ENCODE measurements at regions not wholly inside any gene's neighbourhood (a gene's known extent, or its start where the extent isn't known, plus 50 kb on each side); places are given as distances from the start of the nearest gene placed in this dataset.

GRCh38 chr5:166430491-166431319 lies 1860.7 kb upstream of the WWC1 start:
- Mint-ChIP-seq H3K4me3 (no peak overlapping the region), H3K27me3 (no peaks in the 10 kb centered on the region), H3K36me3 (no peaks in the 10 kb centered on the region), H3K4me1 (no peaks in the 10 kb centered on the region), H3K9me3 (peaks cover 27% of the 10 kb centered on the region), H3K27ac (no peak overlapping the region)

GRCh38 chr5:166431456-166431855 lies 1860.0 kb upstream of the WWC1 start:
- Mint-ChIP-seq H3K4me1 (no peaks in the 10 kb centered on the region), H3K36me3 (no peaks in the 10 kb centered on the region), H3K4me3 (no peak overlapping the region), H3K27me3 (no peaks in the 10 kb centered on the region), H3K9me3 (peaks cover 26% of the 10 kb centered on the region), H3K27ac (no peak overlapping the region)

- Mint-ChIP-seq H3K27me3 (no peaks in the 10 kb centered on the region), H3K4me1 (no peaks in the 10 kb centered on the region), H3K27ac (no peak overlapping the region), H3K36me3 (no peaks in the 10 kb centered on the region), H3K4me3 (no peak overlapping the region), H3K9me3 (peaks cover 13% of the 10 kb centered on the region)
Observed at GRCh38 chr5:166433679-166434078, 1857.8 kb upstream of the WWC1 start.

DNA sequence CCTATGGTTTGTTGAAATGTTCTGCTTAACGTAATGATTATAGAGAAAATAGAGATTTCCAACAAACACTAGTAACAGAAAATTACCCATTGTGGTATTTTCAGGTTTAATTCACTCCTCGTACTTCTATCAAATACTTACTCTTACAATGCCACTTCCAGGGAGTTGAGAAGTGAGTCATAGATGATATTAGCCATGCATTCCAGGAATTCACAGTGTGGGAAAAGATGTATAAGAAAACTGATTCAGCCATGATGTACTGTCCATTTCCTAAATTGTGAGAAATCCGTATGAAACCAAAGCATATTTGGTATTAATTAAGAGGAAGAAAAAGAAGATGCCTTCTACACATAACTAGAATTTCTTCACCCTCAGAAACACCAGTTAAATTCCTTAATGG lies 1854.6 kb upstream of the WWC1 start:
- H3K4me1 Mint-ChIP-seq: no peaks in the 10 kb centered on the region
- no peak overlapping the region for H3K27ac Mint-ChIP-seq
- H3K4me3 Mint-ChIP-seq: no peak overlapping the region
- H3K36me3 Mint-ChIP-seq: no peaks in the 10 kb centered on the region
- peaks cover 9% of the 10 kb centered on the region for H3K9me3 Mint-ChIP-seq
- H3K27me3 Mint-ChIP-seq: no peaks in the 10 kb centered on the region

- H3K27ac Mint-ChIP-seq: no peak overlapping the region
- no peaks in the 10 kb centered on the region for H3K36me3 Mint-ChIP-seq
- no peaks in the 10 kb centered on the region for H3K4me1 Mint-ChIP-seq
- H3K4me3 Mint-ChIP-seq: no peak overlapping the region
- no peaks in the 10 kb centered on the region for H3K27me3 Mint-ChIP-seq
- peaks cover 17% of the 10 kb centered on the region for H3K9me3 Mint-ChIP-seq
Observed at GRCh38 chr5:166486348-166486747, 1805.1 kb upstream of the WWC1 start.

DNA sequence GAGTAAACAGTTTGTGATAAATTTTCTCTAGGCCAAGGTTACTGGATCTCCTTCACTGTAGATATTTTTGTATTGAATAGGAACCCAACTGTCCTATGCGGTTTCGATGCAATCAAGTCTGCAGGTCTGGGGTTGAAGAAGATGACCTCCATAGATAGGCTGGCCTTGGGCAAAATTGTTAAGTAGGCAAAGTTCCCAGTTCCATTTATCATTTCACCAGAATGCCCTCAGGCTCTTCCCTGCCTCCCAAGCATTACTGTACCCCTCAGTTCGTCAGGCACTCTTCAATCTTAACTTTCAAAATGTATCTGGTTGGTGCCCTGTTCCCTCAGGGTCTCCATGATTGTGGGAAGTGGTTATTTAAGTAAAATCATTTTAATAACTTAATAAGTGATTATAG lies 1802.9 kb upstream of the WWC1 start:
- Mint-ChIP-seq H3K27ac (no peak overlapping the region), H3K4me1 (no peaks in the 10 kb centered on the region), H3K27me3 (no peaks in the 10 kb centered on the region), H3K36me3 (no peaks in the 10 kb centered on the region), H3K9me3 (peaks cover 16% of the 10 kb centered on the region), H3K4me3 (no peak overlapping the region)

- Mint-ChIP-seq H3K4me3 (no peak overlapping the region), H3K4me1 (no peaks in the 10 kb centered on the region), H3K36me3 (no peaks in the 10 kb centered on the region), H3K27me3 (no peaks in the 10 kb centered on the region), H3K9me3 (peaks cover 7% of the 10 kb centered on the region), H3K27ac (no peak overlapping the region)
Observed at GRCh38 chr5:166493040-166493439, 1798.4 kb upstream of the WWC1 start.

DNA sequence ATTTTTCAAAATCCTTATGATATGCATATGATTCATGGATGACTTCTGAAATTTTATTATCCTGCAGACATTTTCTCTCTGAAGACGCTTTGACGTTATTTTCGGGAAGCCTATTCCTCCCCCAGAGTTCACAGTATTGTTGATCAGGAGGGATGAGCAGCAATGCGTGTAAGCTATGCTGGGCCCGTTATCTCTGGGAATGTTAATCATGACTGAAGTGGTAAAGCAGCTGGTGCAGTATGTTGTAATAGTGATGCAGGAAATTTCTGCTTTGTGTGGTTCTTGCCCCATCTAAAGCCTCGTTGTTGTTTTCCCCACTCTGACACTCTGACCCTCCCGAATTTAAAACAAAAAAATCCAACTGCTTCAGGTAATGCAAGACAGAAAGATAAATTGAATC lies 1797.8 kb upstream of the WWC1 start:
- no peaks in the 10 kb centered on the region for H3K36me3 Mint-ChIP-seq
- no peak overlapping the region for H3K4me3 Mint-ChIP-seq
- no peaks in the 10 kb centered on the region for H3K27me3 Mint-ChIP-seq
- H3K9me3 Mint-ChIP-seq: peaks cover 7% of the 10 kb centered on the region
- H3K27ac Mint-ChIP-seq: no peak overlapping the region
- no peaks in the 10 kb centered on the region for H3K4me1 Mint-ChIP-seq

- Mint-ChIP-seq H3K27ac (no peak overlapping the region), H3K4me1 (no peaks in the 10 kb centered on the region), H3K4me3 (no peak overlapping the region), H3K27me3 (no peaks in the 10 kb centered on the region), H3K36me3 (no peaks in the 10 kb centered on the region), H3K9me3 (no peaks in the 10 kb centered on the region)
Observed at GRCh38 chr5:166497496-166498104, 1793.8 kb upstream of the WWC1 start.

DNA sequence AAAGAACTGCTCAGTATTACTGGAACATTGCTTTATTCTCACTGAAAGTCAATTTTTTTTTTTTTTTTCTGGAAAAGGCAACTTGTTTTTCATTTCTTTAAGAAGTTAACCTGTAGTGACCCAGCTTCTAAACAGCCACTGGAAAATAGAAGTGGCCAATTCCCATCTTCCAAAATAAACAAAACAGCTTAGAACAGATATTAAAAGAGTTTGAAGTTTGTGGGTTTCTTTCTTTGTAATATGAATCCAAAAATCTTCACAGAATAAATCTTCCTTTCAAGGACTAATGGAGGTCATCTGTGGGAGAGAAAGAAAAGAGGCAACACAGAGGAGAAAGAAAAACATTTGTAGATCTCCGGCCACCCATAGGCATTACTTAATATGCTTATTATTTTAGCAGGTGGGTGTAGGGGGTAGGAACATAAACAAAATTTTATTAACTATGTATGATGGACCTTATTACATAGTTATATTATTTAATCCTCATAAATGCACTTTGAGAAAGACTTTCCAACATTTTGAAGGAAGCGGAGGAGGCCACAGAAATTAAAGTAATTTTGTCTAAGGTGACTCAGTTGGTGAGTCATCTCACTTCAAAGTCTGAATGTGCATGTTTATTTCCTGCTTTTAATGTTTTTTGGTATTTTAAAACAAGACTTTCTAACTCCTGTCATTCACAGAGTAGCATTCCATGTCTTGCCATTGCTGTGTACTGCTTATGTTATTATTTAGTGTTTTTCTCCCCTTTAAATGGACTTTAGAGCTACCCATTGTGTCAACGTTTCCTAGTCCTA lies 1791.8 kb upstream of the WWC1 start:
- H3K27ac Mint-ChIP-seq: no peak overlapping the region
- no peaks in the 10 kb centered on the region for H3K36me3 Mint-ChIP-seq
- no peaks in the 10 kb centered on the region for H3K4me1 Mint-ChIP-seq
- no peaks in the 10 kb centered on the region for H3K9me3 Mint-ChIP-seq
- no peaks in the 10 kb centered on the region for H3K27me3 Mint-ChIP-seq
- no peak overlapping the region for H3K4me3 Mint-ChIP-seq

GRCh38 chr5:166503506-166503905 lies 1787.9 kb upstream of the WWC1 start:
- H3K36me3 Mint-ChIP-seq: no peaks in the 10 kb centered on the region
- H3K4me1 Mint-ChIP-seq: no peaks in the 10 kb centered on the region
- no peak overlapping the region for H3K27ac Mint-ChIP-seq
- H3K27me3 Mint-ChIP-seq: no peaks in the 10 kb centered on the region
- H3K4me3 Mint-ChIP-seq: no peak overlapping the region
- no peaks in the 10 kb centered on the region for H3K9me3 Mint-ChIP-seq

DNA sequence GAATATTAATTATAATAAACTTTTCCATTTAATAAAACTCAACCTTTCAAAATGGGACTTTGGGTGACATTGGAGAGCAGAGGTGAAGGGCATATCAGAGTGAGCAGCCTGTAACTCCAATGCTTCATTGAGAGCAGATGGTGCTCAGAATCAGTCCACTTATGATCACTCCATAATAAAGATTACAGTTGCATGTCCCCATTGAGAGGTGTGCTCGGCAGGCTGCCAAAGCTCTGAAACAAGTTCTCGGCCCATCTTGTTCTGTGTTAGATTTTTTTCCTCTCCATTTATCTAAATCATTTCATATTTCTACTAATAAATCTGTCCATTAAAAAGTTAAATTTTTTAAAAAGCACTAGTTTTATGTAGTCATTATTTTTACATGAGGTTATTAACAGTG lies 1786.4 kb upstream of the WWC1 start:
- Mint-ChIP-seq H3K4me1 (no peaks in the 10 kb centered on the region), H3K27ac (no peak overlapping the region), H3K4me3 (no peak overlapping the region), H3K36me3 (no peaks in the 10 kb centered on the region), H3K9me3 (peaks cover 5% of the 10 kb centered on the region), H3K27me3 (no peaks in the 10 kb centered on the region)

DNA sequence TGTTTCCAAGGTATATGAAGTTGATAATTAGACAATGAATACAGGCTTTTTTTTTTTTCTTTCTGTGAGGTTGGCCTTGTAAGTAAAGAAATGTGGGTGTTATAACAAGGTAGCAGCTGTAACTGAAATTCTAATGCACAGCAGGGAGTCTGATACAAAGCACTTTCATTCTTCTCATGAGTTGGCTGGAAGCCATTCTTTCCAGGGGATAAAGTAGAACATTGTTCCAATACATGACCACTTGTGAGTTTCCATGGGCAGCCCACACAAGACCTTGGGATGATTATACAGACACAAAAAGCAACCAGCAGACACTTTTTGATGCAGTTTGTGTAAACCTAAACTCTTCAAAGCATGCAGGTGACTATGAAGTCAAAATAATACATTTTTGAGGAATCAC lies 1785.9 kb upstream of the WWC1 start:
- Mint-ChIP-seq H3K27ac (no peak overlapping the region), H3K4me3 (no peak overlapping the region), H3K27me3 (no peaks in the 10 kb centered on the region), H3K4me1 (no peaks in the 10 kb centered on the region), H3K36me3 (no peaks in the 10 kb centered on the region), H3K9me3 (peaks cover 5% of the 10 kb centered on the region)

DNA sequence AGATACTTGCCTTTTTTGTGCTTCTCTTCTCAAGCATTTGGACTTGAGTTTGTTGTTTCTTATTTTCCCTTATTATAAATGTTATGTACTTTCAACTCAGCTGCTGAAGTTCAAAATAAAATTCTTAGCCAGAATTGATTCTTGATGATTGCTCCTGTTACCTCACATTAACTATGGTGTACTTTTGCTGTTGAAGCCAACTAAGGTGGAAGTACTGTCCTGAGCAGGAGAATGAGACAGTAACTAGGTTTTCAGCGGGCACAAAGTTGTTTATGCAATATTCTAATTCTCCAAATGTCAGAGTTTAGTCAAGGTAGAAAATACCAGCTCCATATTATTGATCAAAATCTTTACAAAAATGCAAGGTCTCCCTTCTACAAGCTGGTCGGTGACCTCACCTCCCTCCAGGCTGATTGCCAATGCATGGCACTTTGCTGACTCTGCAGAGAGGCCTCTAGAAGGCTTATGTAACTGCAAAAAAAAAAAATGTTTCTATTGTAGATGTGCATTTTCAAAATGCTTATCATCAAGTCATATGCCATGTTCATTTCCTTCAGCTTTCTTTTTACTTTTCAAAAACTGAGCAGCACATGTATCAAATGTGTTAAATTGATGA lies 1783.5 kb upstream of the WWC1 start:
- Mint-ChIP-seq H3K27me3 (no peaks in the 10 kb centered on the region), H3K36me3 (no peaks in the 10 kb centered on the region), H3K27ac (no peak overlapping the region), H3K4me3 (no peak overlapping the region), H3K9me3 (peaks cover 5% of the 10 kb centered on the region), H3K4me1 (no peaks in the 10 kb centered on the region)

GRCh38 chr5:166509085-166509484 lies 1782.4 kb upstream of the WWC1 start:
- H3K4me3 Mint-ChIP-seq: no peak overlapping the region
- H3K36me3 Mint-ChIP-seq: no peaks in the 10 kb centered on the region
- peaks cover 13% of the 10 kb centered on the region for H3K9me3 Mint-ChIP-seq
- H3K4me1 Mint-ChIP-seq: no peaks in the 10 kb centered on the region
- H3K27ac Mint-ChIP-seq: no peak overlapping the region
- no peaks in the 10 kb centered on the region for H3K27me3 Mint-ChIP-seq

GRCh38 chr5:166517976-166518375 lies 1773.5 kb upstream of the WWC1 start:
- H3K27ac Mint-ChIP-seq: no peak overlapping the region
- no peak overlapping the region for H3K4me3 Mint-ChIP-seq
- H3K36me3 Mint-ChIP-seq: no peaks in the 10 kb centered on the region
- no peaks in the 10 kb centered on the region for H3K4me1 Mint-ChIP-seq
- no peaks in the 10 kb centered on the region for H3K27me3 Mint-ChIP-seq
- peaks cover 20% of the 10 kb centered on the region for H3K9me3 Mint-ChIP-seq
